Choroid plexus epithelial cell (primary cell): ENCODE measurements at regions not wholly inside any gene's neighbourhood (a gene's known extent, or its start where the extent isn't known, plus 50 kb on each side); places are given as distances from the start of the nearest gene placed in this dataset.
"Not testable (repeated sequence)": the region's sequence is repeated elsewhere in the genome, so short reads cannot be mapped to it uniquely, and the experiment has no call there.

Experiments used
- DNase-seq: peaks from one replicate; pipeline ENCODE4 v3.0.0-alpha.2; 2010; ENCODE audit warnings: low read depth
- H3K4me3 ChIP-seq: 2 replicates; pipeline ENCODE4 v1.5.1; 2011; ENCODE audit warnings: low read depth, mild to moderate bottlenecking, control low read depth, low read length, moderate library complexity
- TF ChIP-seq, protein P1 (sequence below): conservative IDR thresholded peaks from 2 replicates; pipeline ENCODE4 v1.5.1; 2011; ENCODE audit warnings: low read depth, mild to moderate bottlenecking, control low read depth, inconsistent platforms, low read length, moderate library complexity

DNA sequence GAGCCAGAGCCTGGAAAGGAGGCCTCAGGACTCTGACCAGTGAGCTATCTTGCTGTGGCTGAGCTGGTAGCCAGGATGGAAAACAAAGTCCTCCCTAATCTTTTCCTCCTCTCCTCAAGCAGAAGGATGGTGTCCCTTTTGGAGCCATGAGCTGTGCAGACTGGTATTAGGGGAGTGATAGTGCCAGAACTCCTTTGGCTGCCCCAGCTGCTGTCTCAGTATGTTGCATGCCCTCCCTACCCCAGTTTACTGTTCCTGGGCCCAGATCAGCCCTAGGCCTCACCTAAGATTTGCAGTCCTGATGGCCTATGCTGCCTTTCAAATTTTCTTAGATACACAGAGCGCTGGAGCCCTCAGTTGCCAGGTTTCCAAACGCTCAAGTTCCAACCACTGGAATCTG is 150.3 kb upstream of the ALG10B start:
- H3K4me3 ChIP-seq: no peak overlapping the region
- no peak for DNase-seq
- TF ChIP-seq, protein P1, sequence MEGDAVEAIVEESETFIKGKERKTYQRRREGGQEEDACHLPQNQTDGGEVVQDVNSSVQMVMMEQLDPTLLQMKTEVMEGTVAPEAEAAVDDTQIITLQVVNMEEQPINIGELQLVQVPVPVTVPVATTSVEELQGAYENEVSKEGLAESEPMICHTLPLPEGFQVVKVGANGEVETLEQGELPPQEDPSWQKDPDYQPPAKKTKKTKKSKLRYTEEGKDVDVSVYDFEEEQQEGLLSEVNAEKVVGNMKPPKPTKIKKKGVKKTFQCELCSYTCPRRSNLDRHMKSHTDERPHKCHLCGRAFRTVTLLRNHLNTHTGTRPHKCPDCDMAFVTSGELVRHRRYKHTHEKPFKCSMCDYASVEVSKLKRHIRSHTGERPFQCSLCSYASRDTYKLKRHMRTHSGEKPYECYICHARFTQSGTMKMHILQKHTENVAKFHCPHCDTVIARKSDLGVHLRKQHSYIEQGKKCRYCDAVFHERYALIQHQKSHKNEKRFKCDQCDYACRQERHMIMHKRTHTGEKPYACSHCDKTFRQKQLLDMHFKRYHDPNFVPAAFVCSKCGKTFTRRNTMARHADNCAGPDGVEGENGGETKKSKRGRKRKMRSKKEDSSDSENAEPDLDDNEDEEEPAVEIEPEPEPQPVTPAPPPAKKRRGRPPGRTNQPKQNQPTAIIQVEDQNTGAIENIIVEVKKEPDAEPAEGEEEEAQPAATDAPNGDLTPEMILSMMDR: no peak

DNA sequence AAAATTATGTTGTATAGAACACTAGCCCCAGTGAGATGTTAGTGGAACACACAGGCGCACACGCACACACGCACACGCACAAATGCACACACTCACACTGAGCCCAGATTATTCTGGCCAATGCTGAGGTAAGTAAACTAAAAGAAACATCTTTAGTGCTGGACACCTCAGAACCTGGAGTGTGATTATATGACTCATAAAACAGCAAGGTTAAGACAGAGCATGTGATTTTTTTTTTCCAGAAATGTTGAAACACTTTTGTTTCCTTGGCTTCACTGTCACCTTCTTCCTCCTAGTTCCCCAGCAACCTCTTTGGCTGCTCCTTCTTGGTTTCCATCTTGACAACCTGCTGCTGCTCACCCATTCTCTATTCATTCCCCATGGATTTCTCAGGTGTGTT is 141.0 kb upstream of the ALG10B start:
- no peak for DNase-seq
- TF ChIP-seq, protein P1: no peak
- H3K4me3 ChIP-seq: no peak overlapping the region

DNA sequence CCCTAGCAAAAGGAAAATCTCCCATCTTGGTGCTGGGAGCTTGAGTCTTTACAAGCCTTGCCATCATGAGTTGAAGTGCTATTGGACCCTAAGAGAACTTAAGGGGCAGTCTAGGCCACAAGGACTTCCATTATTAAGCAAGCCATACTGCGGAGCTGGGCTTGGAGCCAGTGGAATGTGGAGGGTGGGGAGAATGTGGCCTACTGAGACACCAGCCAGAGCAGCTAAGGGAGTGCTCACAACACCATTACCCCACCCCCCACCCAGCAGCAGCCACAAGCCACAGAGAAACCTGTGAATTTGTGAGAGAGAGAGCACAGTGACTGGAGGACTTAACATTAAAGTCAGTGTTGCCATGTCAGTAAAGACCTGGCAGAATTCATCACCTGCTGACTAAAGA is 133.0 kb upstream of the ALG10B start:
- not testable (repeated sequence) for H3K4me3 ChIP-seq
- DNase-seq: peak; percentile 3

DNA sequence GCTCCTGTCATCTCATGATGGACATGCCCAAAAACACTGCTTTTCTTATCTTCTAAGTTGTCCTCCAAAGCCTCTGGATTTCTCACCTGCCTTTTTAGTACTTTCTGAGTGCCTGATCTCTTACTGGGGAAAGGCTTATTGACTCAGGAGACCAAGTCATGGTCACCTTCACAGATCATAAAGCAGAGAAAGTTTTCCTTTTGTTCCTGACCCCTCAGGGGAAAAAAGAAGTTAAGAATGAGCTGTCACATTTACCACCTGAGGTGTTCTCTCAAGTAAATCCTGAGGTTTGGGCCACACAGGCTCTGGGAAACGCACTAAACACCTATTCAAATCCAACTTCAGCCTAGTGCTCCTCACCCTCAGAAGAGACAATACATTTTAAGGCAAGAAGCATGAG is 119.3 kb upstream of the ALG10B start:
- not testable (repeated sequence) for DNase-seq

DNA sequence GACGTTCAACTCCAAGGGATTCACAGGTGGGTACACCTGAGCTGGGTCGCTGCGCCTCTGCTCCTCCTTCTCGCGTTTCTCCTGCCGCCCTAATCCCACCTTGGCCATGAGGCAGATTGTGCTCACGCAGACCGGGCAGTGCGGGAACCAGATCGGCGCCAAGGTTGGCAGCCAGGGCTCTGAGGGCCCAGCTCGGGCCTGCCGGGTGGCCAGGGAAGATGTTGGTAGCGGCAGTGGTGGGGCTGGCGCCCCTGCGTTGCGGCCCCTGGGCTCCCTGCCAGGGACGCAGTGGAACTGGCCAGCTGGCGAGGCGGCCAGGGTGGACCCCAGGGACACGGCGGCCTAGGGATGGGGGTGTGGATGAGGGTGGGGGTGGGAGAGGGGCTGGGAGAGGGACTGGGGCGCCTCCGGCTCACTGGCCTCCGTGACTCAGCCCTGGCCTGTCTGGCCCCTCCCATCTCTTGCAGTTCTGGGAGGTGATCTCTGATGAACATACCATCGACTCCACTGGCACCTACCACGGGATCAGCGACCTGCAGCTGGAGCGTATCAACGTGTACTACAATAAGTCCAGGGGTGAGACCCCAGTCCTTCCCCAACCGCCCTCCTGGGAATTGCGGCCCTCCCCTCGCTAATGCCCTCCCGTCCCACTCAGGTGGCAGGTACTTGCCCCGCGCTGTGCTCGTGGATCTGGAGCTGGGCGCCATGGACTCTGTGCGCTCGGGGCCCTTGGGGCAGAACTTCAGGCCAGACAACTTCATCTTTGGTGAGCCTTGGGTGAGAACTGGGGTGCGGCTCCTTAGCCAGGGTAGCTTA is 114.9 kb upstream of the ALG10B start:
- TF ChIP-seq, protein P1: no peak
- H3K4me3 ChIP-seq: no peak overlapping the region
- no peak for DNase-seq

More for the DNA sequence above, 119.3 kb upstream of the ALG10B start:
- not testable (repeated sequence) for H3K4me3 ChIP-seq

DNA sequence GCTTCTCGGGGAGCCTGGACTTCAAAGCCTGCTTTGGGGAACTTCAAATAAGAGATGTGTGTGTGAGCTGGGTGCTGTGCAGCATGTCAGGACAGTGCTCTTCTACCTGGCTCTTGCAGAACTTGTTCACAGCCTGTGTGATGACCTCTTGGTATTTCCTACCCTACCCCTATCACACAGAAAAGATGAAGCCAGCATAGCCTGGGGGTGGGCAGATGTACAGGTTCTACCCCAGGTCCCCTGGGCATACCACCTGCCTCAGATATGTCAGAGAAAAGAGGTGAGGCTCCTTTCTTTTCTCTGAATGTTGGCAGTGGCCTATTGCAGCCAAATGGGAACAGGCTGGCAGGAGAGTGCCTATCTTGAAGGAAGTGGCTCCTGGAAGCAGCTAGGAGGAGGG is 111.7 kb upstream of the ALG10B start:
- H3K4me3 ChIP-seq: no peak overlapping the region
- no peak for DNase-seq
- TF ChIP-seq, protein P1: no peak

DNA sequence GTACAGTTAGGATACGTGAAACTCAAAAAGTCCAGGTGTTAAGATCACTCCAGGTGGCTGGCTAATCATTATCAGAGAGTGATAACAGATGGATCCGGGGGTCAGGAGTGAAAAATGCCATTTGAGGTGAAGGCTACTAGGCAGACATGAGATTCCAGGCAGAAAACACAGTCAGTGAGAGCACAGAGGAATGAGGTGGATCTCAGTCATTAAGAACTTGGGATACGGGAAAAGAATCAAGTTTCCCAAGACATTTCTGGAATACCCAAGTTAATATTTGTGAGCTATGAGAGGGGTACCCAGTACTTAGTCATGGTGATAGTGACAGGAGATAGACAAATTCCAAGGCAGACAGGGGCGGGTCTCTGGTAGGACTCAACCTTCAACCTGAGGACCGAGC is 94.6 kb upstream of the ALG10B start:
- DNase-seq: no peak
- TF ChIP-seq, protein P1: no peak
- H3K4me3 ChIP-seq: no peak overlapping the region

DNA sequence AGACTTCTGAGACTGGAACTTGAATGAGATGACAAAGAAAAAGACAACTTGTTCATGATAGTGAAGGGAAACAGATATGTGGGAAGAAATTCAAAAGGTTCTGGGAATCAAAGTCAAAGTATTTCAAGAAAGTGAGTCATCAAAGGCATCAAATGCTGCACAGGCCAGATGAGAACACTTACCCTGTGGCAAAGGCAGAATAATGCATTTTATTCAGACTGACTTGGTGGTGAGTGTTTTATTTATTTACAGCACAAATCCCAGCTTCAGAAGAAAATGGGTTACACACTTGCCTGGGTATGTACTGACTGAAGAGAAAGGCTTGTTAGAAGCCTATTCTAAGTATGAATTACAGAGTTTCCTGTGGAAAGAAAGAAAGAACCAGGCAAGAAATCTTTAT is 78.2 kb upstream of the ALG10B start:
- DNase-seq, H3K4me3 ChIP-seq: not testable (repeated sequence)
